Activated CD4-positive, alpha-beta memory T cell treated with anti-CD3 and anti-CD28 coated beads for 36 hours (primary cell): ENCODE measurements at regions not wholly inside any gene's neighbourhood (a gene's known extent, or its start where the extent isn't known, plus 50 kb on each side); places are given as distances from the start of the nearest gene placed in this dataset.
A peak's percentile ranks its signal among the peaks of the same experiment; 100 is the strongest.
"Not testable (repeated sequence)": the region's sequence is repeated elsewhere in the genome, so short reads cannot be mapped to it uniquely, and the experiment has no call there.

Source experiments
- CTCF ChIA-PET: fragments of 350-600 bp; sonication (Branson Sonifier 250); formaldehyde crosslinking; loops from one replicate; lab custom pipeline; 2021; ENCODE audit warnings: antibody characterized with exemption, inconsistent platforms; lab: Charles Lee
- POLR2A ChIA-PET: fragments of 350-600 bp; sonication (Branson Sonifier 250); formaldehyde crosslinking; loops from one replicate; lab custom pipeline; 2021; ENCODE audit warnings: antibody characterized with exemption; lab: Charles Lee
- DNase-seq: peaks from one replicate; pipeline ENCODE4 v3.0.0-alpha.2; 2020
- H3K27ac Mint-ChIP-seq: one replicate; pipeline ENCODE4 v1.8.0; 2021; ENCODE audit warnings: mixed read lengths
- H3K27me3 Mint-ChIP-seq: one replicate; pipeline ENCODE4 v1.8.0; 2021; ENCODE audit warnings: mixed read lengths
- H3K36me3 Mint-ChIP-seq: one replicate; pipeline ENCODE4 v1.8.0; 2021; ENCODE audit warnings: mixed read lengths
- H3K4me1 Mint-ChIP-seq: one replicate; pipeline ENCODE4 v1.8.0; 2021; ENCODE audit warnings: low read depth, mixed read lengths
- H3K4me3 Mint-ChIP-seq: one replicate; pipeline ENCODE4 v1.8.0; 2021; ENCODE audit warnings: mild to moderate bottlenecking, mixed read lengths
- H3K9me3 Mint-ChIP-seq: one replicate; pipeline ENCODE4 v1.8.0; 2021; ENCODE audit warnings: mixed read lengths
- intact Hi-C: fragments of 100-400 bp; cut with micrococcal nuclease; formaldehyde crosslinking; loops from one replicate; pipeline ENCODE4 v1.15.1; 2023

GRCh38 chr2:95719473-95720060 lies 127.8 kb downstream of the TRIM43 start:
- intact Hi-C loops: no loop called here
- H3K27ac Mint-ChIP-seq: no peak overlapping the region
- H3K36me3 Mint-ChIP-seq: no peaks in the 10 kb centered on the region
- ChIA-PET CTCF (no interaction called here), POLR2A (no interaction called here)
- no peaks in the 10 kb centered on the region for H3K9me3 Mint-ChIP-seq
- no peaks in the 10 kb centered on the region for H3K4me1 Mint-ChIP-seq
- no peak for DNase-seq
- H3K4me3 Mint-ChIP-seq: no peak overlapping the region
- peaks cover 4% of the 10 kb centered on the region for H3K27me3 Mint-ChIP-seq

DNA sequence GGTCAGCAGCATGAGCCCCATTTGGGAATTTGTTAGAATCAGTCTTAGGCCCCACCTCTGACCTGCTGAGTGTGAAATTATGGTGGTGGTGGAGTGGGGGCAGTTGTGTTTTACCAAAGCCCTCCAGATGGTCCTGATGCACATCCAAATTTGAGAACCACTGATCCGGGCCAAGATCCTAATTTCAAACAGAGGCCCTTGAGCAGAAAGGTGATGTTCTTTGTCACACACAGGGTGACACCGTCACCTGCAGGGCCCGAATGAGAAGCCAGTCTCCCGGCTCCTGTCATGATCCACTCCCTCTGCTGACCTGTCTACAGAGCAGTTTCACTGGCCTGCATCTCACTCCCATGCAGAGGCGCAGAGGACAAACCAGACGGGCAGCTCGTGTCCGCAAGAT lies 129.9 kb downstream of the TRIM43 start:
- H3K36me3 Mint-ChIP-seq: no peaks in the 10 kb centered on the region
- intact Hi-C loops: no loop called here
- no peak overlapping the region for H3K4me3 Mint-ChIP-seq
- no peaks in the 10 kb centered on the region for H3K9me3 Mint-ChIP-seq
- no peaks in the 10 kb centered on the region for H3K4me1 Mint-ChIP-seq
- CTCF ChIA-PET: no interaction called here
- no peaks in the 10 kb centered on the region for H3K27me3 Mint-ChIP-seq
- POLR2A ChIA-PET: no interaction called here
- no peak for DNase-seq
- H3K27ac Mint-ChIP-seq: no peak overlapping the region

GRCh38 chr2:95722131-95722697 lies 130.4 kb downstream of the TRIM43 start:
- DNase-seq: no peak
- no peaks in the 10 kb centered on the region for H3K27me3 Mint-ChIP-seq
- ChIA-PET POLR2A (no interaction called here), CTCF (no interaction called here)
- no peaks in the 10 kb centered on the region for H3K4me1 Mint-ChIP-seq
- no peak overlapping the region for H3K4me3 Mint-ChIP-seq
- H3K36me3 Mint-ChIP-seq: no peaks in the 10 kb centered on the region
- H3K9me3 Mint-ChIP-seq: no peaks in the 10 kb centered on the region
- H3K27ac Mint-ChIP-seq: no peak overlapping the region
- intact Hi-C loops: no loop called here

DNA sequence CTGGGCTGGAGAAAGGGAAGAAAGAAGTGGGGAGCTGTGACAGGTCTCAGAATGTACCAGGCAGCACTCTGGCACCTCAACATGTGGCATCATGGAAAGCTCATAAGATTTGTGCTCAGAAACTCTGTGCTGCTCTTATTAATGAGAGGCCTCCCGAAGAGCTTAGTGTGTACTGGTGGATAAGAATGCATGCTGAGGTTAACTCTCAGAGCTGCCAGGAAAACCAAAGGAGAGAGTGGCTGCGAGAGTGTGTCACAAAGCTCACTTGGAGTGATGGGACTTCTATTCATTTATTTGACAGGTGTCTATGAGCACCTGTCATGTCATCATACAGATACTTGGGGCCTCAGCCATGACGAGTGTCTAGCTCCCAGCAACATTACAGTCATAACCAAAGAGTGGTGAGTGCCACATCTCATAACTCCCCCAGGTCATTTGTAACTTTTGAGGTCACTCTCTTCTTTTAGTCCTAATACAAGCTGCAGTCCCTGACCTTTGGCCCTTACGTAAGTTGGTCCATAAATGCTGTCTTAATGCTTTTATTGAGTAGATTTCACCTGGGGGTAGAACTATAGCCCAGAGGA lies 131.9 kb downstream of the TRIM43 start:
- DNase-seq, CTCF ChIA-PET, H3K4me3 Mint-ChIP-seq, H3K4me1 Mint-ChIP-seq, H3K27ac Mint-ChIP-seq, H3K27me3 Mint-ChIP-seq, POLR2A ChIA-PET, H3K9me3 Mint-ChIP-seq, intact Hi-C loops, H3K36me3 Mint-ChIP-seq: not testable (repeated sequence)

DNA sequence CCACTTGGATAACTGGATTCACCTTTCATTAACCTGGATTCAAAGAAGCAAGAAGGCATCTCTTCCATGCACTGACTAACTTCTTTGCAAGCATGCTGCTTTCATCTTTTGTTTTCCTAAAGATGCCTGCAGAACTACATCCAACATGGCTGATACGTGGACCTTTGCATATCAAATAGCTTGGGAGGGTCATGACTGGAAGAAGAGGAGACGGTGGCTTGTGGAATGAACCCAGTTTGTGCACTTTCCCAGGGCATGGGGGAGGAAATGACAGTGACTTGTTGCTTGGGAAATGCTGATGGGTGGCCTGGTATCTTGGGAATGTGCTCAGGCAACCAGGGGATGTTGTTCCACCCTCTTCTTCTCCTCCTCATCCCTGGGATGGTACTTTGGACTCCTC lies 133.4 kb downstream of the TRIM43 start:
- H3K27ac Mint-ChIP-seq, H3K9me3 Mint-ChIP-seq, H3K4me1 Mint-ChIP-seq, POLR2A ChIA-PET, H3K4me3 Mint-ChIP-seq, DNase-seq, intact Hi-C loops, H3K27me3 Mint-ChIP-seq, H3K36me3 Mint-ChIP-seq, CTCF ChIA-PET: not testable (repeated sequence)

- POLR2A ChIA-PET, H3K9me3 Mint-ChIP-seq, DNase-seq, H3K27me3 Mint-ChIP-seq, intact Hi-C loops, H3K27ac Mint-ChIP-seq, H3K36me3 Mint-ChIP-seq, H3K4me1 Mint-ChIP-seq, H3K4me3 Mint-ChIP-seq, CTCF ChIA-PET: not testable (repeated sequence)
Observed at GRCh38 chr2:95725677-95726076, 133.9 kb downstream of the TRIM43 start.

DNA sequence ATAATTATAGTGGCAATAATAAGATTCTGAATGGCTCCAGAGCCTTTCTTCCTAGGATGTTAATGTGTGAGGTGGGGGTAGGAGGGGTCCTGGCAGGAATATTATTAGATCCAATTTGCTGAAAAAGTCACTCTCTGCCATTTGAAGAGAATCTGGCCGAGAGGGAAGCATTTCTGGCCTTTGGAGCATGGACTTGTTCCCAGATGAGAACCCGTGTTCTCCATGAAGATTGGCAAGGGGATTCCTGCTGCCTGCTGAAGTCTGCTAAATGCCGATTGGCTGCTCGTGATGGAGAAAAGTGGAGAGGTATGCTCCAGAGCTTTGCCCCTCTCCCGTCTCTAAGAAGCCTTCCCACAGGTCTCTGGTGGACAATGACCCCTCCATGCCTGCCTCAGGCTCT lies 135.6 kb downstream of the TRIM43 start:
- intact Hi-C loops, POLR2A ChIA-PET: not testable (repeated sequence)
- CTCF ChIA-PET: interaction anchor here (1.4 kb wide), 1 partner anchor 338 kb away, joined by 5 read pairs; no protein-coding TSS in a partner anchor

DNA sequence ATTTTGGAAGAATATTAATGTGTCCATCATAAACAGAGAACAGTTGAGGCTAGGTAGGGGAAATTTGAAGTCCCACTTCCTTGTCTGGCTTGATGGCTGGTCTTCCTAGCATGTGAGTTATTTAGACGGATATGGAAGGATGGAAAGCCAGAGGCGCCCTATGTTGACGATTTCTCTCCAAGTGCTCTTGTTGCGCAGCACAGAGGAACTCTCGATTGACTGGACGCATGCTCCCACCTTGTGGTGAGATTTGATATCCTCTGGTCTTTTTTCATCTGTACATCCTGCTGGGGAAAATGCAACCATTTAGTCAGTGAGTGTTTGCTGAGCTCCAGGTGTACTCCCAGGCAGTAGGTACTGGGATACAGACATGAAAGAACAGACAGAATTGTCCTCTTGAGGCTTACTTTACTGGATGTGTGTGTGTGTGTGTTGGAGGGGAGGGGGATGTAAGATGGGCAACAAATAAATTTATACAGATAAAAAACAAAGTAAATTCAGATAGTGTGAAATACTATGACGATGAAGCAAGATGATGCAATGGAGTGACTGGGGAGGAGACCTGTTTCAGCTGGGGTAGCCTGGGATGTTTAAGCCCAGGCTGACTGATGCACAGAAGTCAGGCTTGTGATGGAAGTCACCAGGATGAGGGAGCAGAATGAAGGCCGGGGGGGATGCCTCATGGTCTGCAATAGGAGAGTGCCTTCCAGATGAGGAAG lies 137.2 kb downstream of the TRIM43 start:
- POLR2A ChIA-PET: no interaction called here
- Mint-ChIP-seq H3K36me3 (no peaks in the 10 kb centered on the region), H3K4me1 (no peaks in the 10 kb centered on the region), H3K4me3 (no peak overlapping the region), H3K27ac (no peak overlapping the region), H3K27me3 (peaks cover 5% of the 10 kb centered on the region), H3K9me3 (no peaks in the 10 kb centered on the region)
- peak; percentile 55 for DNase-seq
- CTCF ChIA-PET: interaction anchor here (0.6 kb wide), 1 partner anchor 72 kb away, joined by 3 read pairs; no protein-coding TSS in a partner anchor
- intact Hi-C loops: loop anchor here (2.0 kb wide), 2 partner anchors 326 to 384 kb away; partner anchors contain the start of gene FAHD2A

More for the DNA sequence above, 135.6 kb downstream of the TRIM43 start:
- H3K27me3 Mint-ChIP-seq, H3K4me1 Mint-ChIP-seq, DNase-seq, H3K36me3 Mint-ChIP-seq, H3K4me3 Mint-ChIP-seq, H3K9me3 Mint-ChIP-seq, H3K27ac Mint-ChIP-seq: not testable (repeated sequence)

DNA sequence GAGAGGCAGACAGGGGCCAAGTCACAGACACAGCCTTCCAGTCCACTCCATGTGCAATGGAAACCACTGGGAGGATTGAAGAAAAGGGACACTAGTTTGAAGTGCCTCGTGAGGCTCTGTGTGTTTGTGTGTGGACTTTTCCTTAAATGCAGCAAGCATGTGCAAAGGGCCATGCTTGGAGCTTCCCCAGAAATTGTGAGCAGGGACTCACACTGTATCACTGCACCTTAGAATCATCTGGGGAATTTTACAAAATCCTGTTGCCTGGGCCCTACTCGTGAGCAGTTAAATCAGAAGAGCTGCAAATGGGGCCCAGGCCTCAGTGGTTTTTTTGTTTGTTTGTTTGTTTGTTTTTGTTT lies 137.8 kb downstream of the TRIM43 start:
- no peak for DNase-seq
- ChIA-PET CTCF (interaction anchor here (0.6 kb wide), 1 partner anchor 72 kb away, joined by 3 read pairs; no protein-coding TSS in a partner anchor), POLR2A (no interaction called here)
- Mint-ChIP-seq H3K4me1 (no peaks in the 10 kb centered on the region), H3K36me3 (no peaks in the 10 kb centered on the region), H3K4me3 (no peak overlapping the region), H3K27me3 (peaks cover 5% of the 10 kb centered on the region), H3K27ac (no peak overlapping the region), H3K9me3 (no peaks in the 10 kb centered on the region)
- intact Hi-C loops: loop anchor here (2.0 kb wide), 2 partner anchors 327 to 385 kb away; partner anchors contain the start of gene FAHD2A

DNA sequence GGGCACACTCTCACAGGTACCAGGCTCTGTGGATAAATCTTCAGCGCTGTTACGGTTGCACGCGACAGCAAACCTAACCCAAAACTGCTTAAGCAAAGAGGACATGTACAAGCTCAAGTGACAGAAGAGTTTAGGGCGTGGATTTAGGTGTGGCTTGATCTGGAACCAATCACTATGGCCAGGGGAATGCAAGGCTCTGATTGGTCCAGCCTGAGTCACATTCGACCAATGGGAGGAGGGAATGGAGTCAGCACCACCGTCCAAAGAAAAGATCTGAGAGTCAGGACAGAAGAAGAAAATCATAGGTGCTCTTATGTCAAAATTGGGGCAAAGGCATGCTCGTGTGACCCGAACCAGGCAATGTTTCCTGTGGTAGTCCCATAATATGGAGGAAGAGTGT lies 139.0 kb downstream of the TRIM43 start:
- Mint-ChIP-seq H3K36me3 (no peaks in the 10 kb centered on the region), H3K27me3 (peaks cover 9% of the 10 kb centered on the region), H3K27ac (no peak overlapping the region), H3K4me3 (no peak overlapping the region), H3K9me3 (no peaks in the 10 kb centered on the region), H3K4me1 (no peaks in the 10 kb centered on the region)
- ChIA-PET POLR2A (no interaction called here), CTCF (no interaction called here)
- intact Hi-C loops: no loop called here
- no peak for DNase-seq

DNA sequence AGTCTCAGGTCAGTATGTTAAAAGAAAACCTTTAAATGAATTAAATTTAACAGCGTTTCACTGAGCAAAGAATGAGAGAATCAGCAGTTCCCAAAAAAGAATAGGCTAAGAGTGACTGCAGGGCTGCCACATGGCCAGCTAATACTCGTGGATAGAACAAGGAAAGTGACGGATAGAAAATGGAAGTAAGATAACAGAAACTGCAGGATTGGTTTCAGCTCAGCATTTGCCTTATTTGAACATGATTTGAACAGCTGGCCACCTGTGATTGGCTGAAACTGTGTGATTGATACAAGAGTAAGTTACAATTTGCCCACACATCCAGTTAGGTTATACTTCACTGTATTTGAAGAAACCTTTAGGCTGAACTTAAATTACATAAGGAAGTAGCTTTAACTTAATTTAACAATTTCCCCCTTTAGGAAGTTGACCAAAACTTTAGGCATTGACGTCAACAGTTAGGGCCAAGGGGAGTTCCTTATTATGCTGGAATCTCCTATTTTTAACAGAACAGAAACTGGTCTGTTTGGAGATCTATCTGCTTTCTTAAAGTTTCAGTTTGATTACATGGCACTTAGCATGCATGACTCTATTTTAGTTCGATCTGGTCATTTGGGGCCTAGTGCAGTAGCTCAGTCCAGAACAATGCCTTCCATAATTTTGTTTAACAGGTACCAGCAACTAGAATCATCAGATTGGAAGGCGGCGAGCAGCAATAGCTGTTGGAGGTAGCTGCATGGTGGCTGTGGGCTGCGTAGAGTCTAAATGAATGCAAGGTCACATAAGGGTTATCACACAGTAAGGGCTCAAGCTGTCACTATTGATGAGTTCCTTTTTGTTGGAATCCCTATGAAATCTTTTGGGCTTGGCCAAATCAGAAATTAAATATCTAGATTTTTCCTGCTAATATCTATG lies 143.4 kb downstream of the TRIM43 start:
- Mint-ChIP-seq H3K9me3 (no peaks in the 10 kb centered on the region), H3K27me3 (peaks cover 17% of the 10 kb centered on the region), H3K27ac (no peak overlapping the region), H3K36me3 (no peaks in the 10 kb centered on the region), H3K4me1 (no peaks in the 10 kb centered on the region), H3K4me3 (no peak overlapping the region)
- DNase-seq: no peak
- ChIA-PET CTCF (no interaction called here), POLR2A (no interaction called here)
- intact Hi-C loops: no loop called here

- Mint-ChIP-seq H3K27ac (no peak overlapping the region), H3K9me3 (no peaks in the 10 kb centered on the region), H3K27me3 (peaks cover 17% of the 10 kb centered on the region), H3K4me3 (no peak overlapping the region), H3K4me1 (no peaks in the 10 kb centered on the region), H3K36me3 (no peaks in the 10 kb centered on the region)
- ChIA-PET POLR2A (no interaction called here), CTCF (no interaction called here)
- no peak for DNase-seq
- intact Hi-C loops: no loop called here
Observed at GRCh38 chr2:95738301-95738700, 146.5 kb downstream of the TRIM43 start.
